WTC11 (cell line): ENCODE measurements at regions not wholly inside any gene's neighbourhood (a gene's known extent, or its start where the extent isn't known, plus 50 kb on each side); places are given as distances from the start of the nearest gene placed in this dataset.

ENCODE experiments used
- ATAC-seq: fragments of 200-7000 bp; cut with Tn5 transposase; 2 replicates; pipeline ENCODE4 v1.10.0; 2021; ENCODE audit warnings: mild to moderate bottlenecking, moderate library complexity
- CTCF ChIA-PET: fragments of 300-600 bp; sonication (Branson Sonifier 250); formaldehyde crosslinking; loops from one replicate; lab custom pipeline; 2021; ENCODE audit warnings: antibody characterized with exemption; lab: Charles Lee
- POLR2A ChIA-PET: fragments of 350-600 bp; sonication (Branson Sonifier 250); formaldehyde crosslinking; loops from one replicate; lab custom pipeline; 2021; ENCODE audit warnings: antibody characterized with exemption; lab: Charles Lee
- DNase-seq: peaks from one replicate; pipeline ENCODE4 v3.0.0; 2021; ENCODE audit warnings: low spot score
- H3K27ac Mint-ChIP-seq: 2 replicates; pipeline ENCODE4 v1.8.0; 2021; ENCODE audit warnings: mixed read lengths
- H3K27me3 Mint-ChIP-seq: 2 replicates; pipeline ENCODE4 v1.8.0; 2021; ENCODE audit warnings: low read depth, mild to moderate bottlenecking, moderate library complexity, mixed read lengths
- H3K36me3 Mint-ChIP-seq: 2 replicates; pipeline ENCODE4 v1.8.0; 2021; ENCODE audit warnings: mixed read lengths
- H3K4me1 Mint-ChIP-seq: 2 replicates; pipeline ENCODE4 v1.8.0; 2022; ENCODE audit warnings: mixed read lengths
- H3K4me3 Mint-ChIP-seq: 2 replicates; pipeline ENCODE4 v1.8.0; 2021; ENCODE audit warnings: mild to moderate bottlenecking, moderate library complexity, mixed read lengths
- H3K9me3 Mint-ChIP-seq: 2 replicates; pipeline ENCODE4 v1.8.0; 2021; ENCODE audit warnings: mixed read lengths
- ATF1 ChIP-seq: sonication (generic); formaldehyde crosslinking; IDR thresholded peaks from 2 replicates; pipeline ENCODE4 v1.8.1; 2023; ENCODE audit warnings: mild to moderate bottlenecking, moderate library complexity, missing genetic modification reagents
- ATF6 ChIP-seq: sonication (generic); formaldehyde crosslinking; IDR thresholded peaks from 2 replicates; pipeline ENCODE4 v1.8.1; 2023; ENCODE audit warnings: mild to moderate bottlenecking, missing genetic modification reagents
- ELF4 ChIP-seq: sonication (generic); formaldehyde crosslinking; IDR thresholded peaks from 2 replicates; pipeline ENCODE4 v1.8.1; 2022; ENCODE audit warnings: low read depth, mild to moderate bottlenecking, moderate library complexity, missing genetic modification reagents
- EMX1 ChIP-seq: fragments of 250-450 bp; sonication (Bioruptor Pico); IDR thresholded peaks from 2 replicates; pipeline ENCODE4 v1.8.0; 2021; ENCODE audit warnings: mild to moderate bottlenecking
- ERG ChIP-seq: fragments of 250-450 bp; sonication (Bioruptor Pico); IDR thresholded peaks from 2 replicates; pipeline ENCODE4 v1.8.0; 2021; ENCODE audit warnings: mild to moderate bottlenecking
- FOXP4 ChIP-seq: sonication (generic); formaldehyde crosslinking; IDR thresholded peaks from 2 replicates; pipeline ENCODE4 v1.8.0; 2022; ENCODE audit warnings: mild to moderate bottlenecking, missing genetic modification reagents
- GTF2I ChIP-seq: fragments of 250-450 bp; sonication (Bioruptor Pico); conservative IDR thresholded peaks from 2 replicates; pipeline ENCODE4 v1.4.0; 2021; ENCODE audit warnings: mild to moderate bottlenecking
- IRF2 ChIP-seq: sonication (generic); formaldehyde crosslinking; IDR thresholded peaks from 2 replicates; pipeline ENCODE4 v1.8.0; 2022; ENCODE audit warnings: low read depth, missing genetic modification reagents, borderline replicate concordance
- JUN ChIP-seq: sonication (generic); formaldehyde crosslinking; IDR thresholded peaks from 2 replicates; pipeline ENCODE4 v1.8.0; 2023; ENCODE audit warnings: mild to moderate bottlenecking, missing genetic modification reagents
- KAT7 ChIP-seq: sonication (generic); formaldehyde crosslinking; IDR thresholded peaks from 2 replicates; pipeline ENCODE4 v1.8.1; 2023; ENCODE audit warnings: missing genetic modification reagents, mild to moderate bottlenecking, borderline replicate concordance
- RORB ChIP-seq: fragments of 250-450 bp; sonication (Bioruptor Pico); IDR thresholded peaks from 2 replicates; pipeline ENCODE4 v1.9.0; 2021; ENCODE audit warnings: mild to moderate bottlenecking
- SMAD4 ChIP-seq: sonication (generic); formaldehyde crosslinking; IDR thresholded peaks from 2 replicates; pipeline ENCODE4 v1.8.0; 2022; ENCODE audit warnings: mild to moderate bottlenecking, missing genetic modification reagents
- SP1 ChIP-seq: sonication (generic); formaldehyde crosslinking; conservative IDR thresholded peaks from 2 replicates; pipeline ENCODE4 v1.8.1; 2022; ENCODE audit warnings: missing genetic modification reagents
- TP53 ChIP-seq: sonication (generic); formaldehyde crosslinking; IDR thresholded peaks from 2 replicates; pipeline ENCODE4 v1.8.1; 2023; ENCODE audit warnings: mild to moderate bottlenecking, missing genetic modification reagents
- USF1 ChIP-seq: sonication (generic); formaldehyde crosslinking; IDR thresholded peaks from 2 replicates; pipeline ENCODE4 v1.8.0; 2022; ENCODE audit warnings: mild to moderate bottlenecking, missing genetic modification reagents
- ZBTB43 ChIP-seq: sonication (generic); formaldehyde crosslinking; IDR thresholded peaks from 2 replicates; pipeline ENCODE4 v1.8.1; 2023; ENCODE audit warnings: mild to moderate bottlenecking, missing genetic modification reagents
- ZNF219 ChIP-seq: sonication (generic); formaldehyde crosslinking; IDR thresholded peaks from 2 replicates; pipeline ENCODE4 v1.8.0; 2023; ENCODE audit warnings: missing genetic modification reagents, mild to moderate bottlenecking, borderline replicate concordance

- H3K4me1 Mint-ChIP-seq = no peaks in the 10 kb centered on the region
Measured at GRCh38 chr7:24063721-24064120, 220.3 kb upstream of the NPY start.

GRCh38 chr7:24069751-24070150 is 214.2 kb upstream of the NPY start:
- CTCF ChIA-PET = interaction anchor here (2.9 kb wide), 1 partner anchor 12 kb away, joined by 11 read pairs; no protein-coding TSS in a partner anchor
- no peak for DNase-seq
- H3K27ac Mint-ChIP-seq = no peak overlapping the region
- peaks cover 2% of the 10 kb centered on the region; the same call in 1 of the 2 replicates for H3K4me1 Mint-ChIP-seq
- ATAC-seq = no peak
- no peaks in the 10 kb centered on the region for H3K9me3 Mint-ChIP-seq
- H3K4me3 Mint-ChIP-seq = no peak overlapping the region
- POLR2A ChIA-PET = no interaction called here
- no peaks in the 10 kb centered on the region for H3K27me3 Mint-ChIP-seq
- no peaks in the 10 kb centered on the region for H3K36me3 Mint-ChIP-seq
- TF ChIP-seq ATF1 (CRISPR knock-in tag) (no peak), ATF6 (no peak), ELF4 (CRISPR knock-in tag) (no peak), USF1 (no peak), FOXP4 (CRISPR knock-in tag) (no peak), GTF2I (CRISPR knock-in tag) (no peak), ZNF219 (CRISPR knock-in tag) (no peak), IRF2 (no peak), KAT7 (CRISPR knock-in tag) (no peak), SP1 (CRISPR knock-in tag) (no peak)

More at GRCh38 chr7:24063721-24064120, 220.3 kb upstream of the NPY start:
- ATAC-seq = no peak
- Mint-ChIP-seq H3K9me3 (peaks cover 12% of the 10 kb centered on the region), H3K27ac (no peak overlapping the region), H3K4me3 (no peak overlapping the region), H3K36me3 (no peaks in the 10 kb centered on the region), H3K27me3 (no peaks in the 10 kb centered on the region)
- DNase-seq = no peak
- ChIA-PET CTCF (no interaction called here), POLR2A (no interaction called here)
- TF ChIP-seq ATF6 (no peak), EMX1 (CRISPR knock-in tag) (no peak), TP53 (CRISPR knock-in tag) (no peak), IRF2 (no peak), SMAD4 (CRISPR knock-in tag) (no peak), ERG (CRISPR knock-in tag) (no peak), GTF2I (CRISPR knock-in tag) (no peak), RORB (CRISPR knock-in tag) (no peak), FOXP4 (CRISPR knock-in tag) (no peak), ZBTB43 (CRISPR knock-in tag) (no peak), JUN (CRISPR knock-in tag) (no peak)
